ENCODE measurements at regions not wholly inside any gene's neighbourhood (a gene's known extent, or its start where the extent isn't known, plus 50 kb on each side); places are given as distances from the start of the nearest gene placed in this dataset.

- TF ChIP-seq, protein P1, sequence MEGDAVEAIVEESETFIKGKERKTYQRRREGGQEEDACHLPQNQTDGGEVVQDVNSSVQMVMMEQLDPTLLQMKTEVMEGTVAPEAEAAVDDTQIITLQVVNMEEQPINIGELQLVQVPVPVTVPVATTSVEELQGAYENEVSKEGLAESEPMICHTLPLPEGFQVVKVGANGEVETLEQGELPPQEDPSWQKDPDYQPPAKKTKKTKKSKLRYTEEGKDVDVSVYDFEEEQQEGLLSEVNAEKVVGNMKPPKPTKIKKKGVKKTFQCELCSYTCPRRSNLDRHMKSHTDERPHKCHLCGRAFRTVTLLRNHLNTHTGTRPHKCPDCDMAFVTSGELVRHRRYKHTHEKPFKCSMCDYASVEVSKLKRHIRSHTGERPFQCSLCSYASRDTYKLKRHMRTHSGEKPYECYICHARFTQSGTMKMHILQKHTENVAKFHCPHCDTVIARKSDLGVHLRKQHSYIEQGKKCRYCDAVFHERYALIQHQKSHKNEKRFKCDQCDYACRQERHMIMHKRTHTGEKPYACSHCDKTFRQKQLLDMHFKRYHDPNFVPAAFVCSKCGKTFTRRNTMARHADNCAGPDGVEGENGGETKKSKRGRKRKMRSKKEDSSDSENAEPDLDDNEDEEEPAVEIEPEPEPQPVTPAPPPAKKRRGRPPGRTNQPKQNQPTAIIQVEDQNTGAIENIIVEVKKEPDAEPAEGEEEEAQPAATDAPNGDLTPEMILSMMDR (IDR thresholded peaks at IDR 0.05): no peak
- no peak for TF ChIP-seq EZH2 (IDR thresholded peaks at IDR 0.05; ENCODE audit: borderline replicate concordance, insufficient read depth, low read depth, low read length, poor library complexity, severe bottlenecking)
These were observed 64.7 kb upstream of the RPL34 start for GRCh38 chr4:108555701-108556100.

Measured in B cell (primary cell).